ENCODE measurements at regions not wholly inside any gene's neighbourhood (a gene's known extent, or its start where the extent isn't known, plus 50 kb on each side); places are given as distances from the start of the nearest gene placed in this dataset.

DNA sequence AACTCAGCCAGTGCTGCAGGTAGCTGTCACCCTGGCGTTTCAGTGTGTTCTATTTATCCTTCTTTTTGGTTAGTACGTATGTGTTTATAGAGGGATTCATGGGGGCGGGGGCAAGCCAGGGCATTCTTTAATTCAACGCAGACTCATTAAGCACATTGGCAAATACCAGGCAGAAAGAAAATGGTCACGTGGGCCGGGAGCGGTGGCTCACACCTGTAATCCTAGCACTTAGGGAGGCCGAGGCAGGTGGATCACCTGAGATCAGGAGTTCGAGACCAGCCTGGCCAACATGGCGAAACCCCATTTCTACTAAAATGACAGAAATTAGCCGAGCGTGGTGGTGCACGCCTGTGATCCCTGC lies 69.1 kb downstream of the HAPSTR1 start:
- TF ChIP-seq, protein P1, sequence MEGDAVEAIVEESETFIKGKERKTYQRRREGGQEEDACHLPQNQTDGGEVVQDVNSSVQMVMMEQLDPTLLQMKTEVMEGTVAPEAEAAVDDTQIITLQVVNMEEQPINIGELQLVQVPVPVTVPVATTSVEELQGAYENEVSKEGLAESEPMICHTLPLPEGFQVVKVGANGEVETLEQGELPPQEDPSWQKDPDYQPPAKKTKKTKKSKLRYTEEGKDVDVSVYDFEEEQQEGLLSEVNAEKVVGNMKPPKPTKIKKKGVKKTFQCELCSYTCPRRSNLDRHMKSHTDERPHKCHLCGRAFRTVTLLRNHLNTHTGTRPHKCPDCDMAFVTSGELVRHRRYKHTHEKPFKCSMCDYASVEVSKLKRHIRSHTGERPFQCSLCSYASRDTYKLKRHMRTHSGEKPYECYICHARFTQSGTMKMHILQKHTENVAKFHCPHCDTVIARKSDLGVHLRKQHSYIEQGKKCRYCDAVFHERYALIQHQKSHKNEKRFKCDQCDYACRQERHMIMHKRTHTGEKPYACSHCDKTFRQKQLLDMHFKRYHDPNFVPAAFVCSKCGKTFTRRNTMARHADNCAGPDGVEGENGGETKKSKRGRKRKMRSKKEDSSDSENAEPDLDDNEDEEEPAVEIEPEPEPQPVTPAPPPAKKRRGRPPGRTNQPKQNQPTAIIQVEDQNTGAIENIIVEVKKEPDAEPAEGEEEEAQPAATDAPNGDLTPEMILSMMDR (IDR thresholded peaks at IDR 0.05; ENCODE audit: borderline replicate concordance, extremely low read depth, low read length, poor library complexity, severe bottlenecking) = no peak
- TF ChIP-seq EZH2 (IDR thresholded peaks at IDR 0.05; ENCODE audit: borderline replicate concordance, low read depth, low read length, severe bottlenecking) = no peak

All from DND-41 (cell line).